Left ventricle myocardium inferior (tissue), 1 donor: ENCODE measurements at regions not wholly inside any gene's neighbourhood (a gene's known extent, or its start where the extent isn't known, plus 50 kb on each side); places are given as distances from the start of the nearest gene placed in this dataset.

ENCODE experiments used
- DNase-seq: peaks from one replicate; pipeline ENCODE4 v3.0.0-alpha.2; 2020
- H3K27ac ChIP-seq: fragments of 200-600 bp; replicated peaks from 2 replicates; pipeline ENCODE4 v1.8.0; 2021
- H3K27me3 ChIP-seq: fragments of 200-600 bp; 2 replicates; pipeline ENCODE4 v1.8.0; 2021; ENCODE audit warnings: low read depth
- H3K36me3 ChIP-seq: fragments of 200-600 bp; 2 replicates; pipeline ENCODE4 v1.8.0; 2021
- H3K4me1 ChIP-seq: fragments of 200-600 bp; 2 replicates; pipeline ENCODE4 v1.8.0; 2021
- H3K4me3 ChIP-seq: fragments of 200-600 bp; 2 replicates; pipeline ENCODE4 v1.8.0; 2021; ENCODE audit warnings: mild to moderate bottlenecking, moderate library complexity
- H3K9me3 ChIP-seq: fragments of 200-600 bp; replicated peaks from 2 replicates; pipeline ENCODE4 v1.8.0; 2021
- intact Hi-C: fragments of 100-400 bp; cut with micrococcal nuclease; formaldehyde crosslinking; loops from one replicate; pipeline ENCODE4 v1.11.0; 2022
- TF ChIP-seq, protein P1 (sequence below): fragments of 200-600 bp; IDR thresholded peaks from 2 replicates; pipeline ENCODE4 v1.8.0; 2021; ENCODE audit warnings: antibody characterized with exemption, mild to moderate bottlenecking, borderline replicate concordance
- donor health status: DM: no; HTN: yes; CAD: no; lungs with severe emphysema.

- no peaks in the 10 kb centered on the region for H3K4me1 ChIP-seq
- DNase-seq = no peak
- no peaks in the 10 kb centered on the region for H3K27me3 ChIP-seq
- no peak overlapping the region for H3K27ac ChIP-seq
- peaks cover 51% of the 10 kb centered on the region for H3K9me3 ChIP-seq
- no peak overlapping the region for H3K4me3 ChIP-seq
- intact Hi-C loops = no loop called here
- TF ChIP-seq, protein P1, sequence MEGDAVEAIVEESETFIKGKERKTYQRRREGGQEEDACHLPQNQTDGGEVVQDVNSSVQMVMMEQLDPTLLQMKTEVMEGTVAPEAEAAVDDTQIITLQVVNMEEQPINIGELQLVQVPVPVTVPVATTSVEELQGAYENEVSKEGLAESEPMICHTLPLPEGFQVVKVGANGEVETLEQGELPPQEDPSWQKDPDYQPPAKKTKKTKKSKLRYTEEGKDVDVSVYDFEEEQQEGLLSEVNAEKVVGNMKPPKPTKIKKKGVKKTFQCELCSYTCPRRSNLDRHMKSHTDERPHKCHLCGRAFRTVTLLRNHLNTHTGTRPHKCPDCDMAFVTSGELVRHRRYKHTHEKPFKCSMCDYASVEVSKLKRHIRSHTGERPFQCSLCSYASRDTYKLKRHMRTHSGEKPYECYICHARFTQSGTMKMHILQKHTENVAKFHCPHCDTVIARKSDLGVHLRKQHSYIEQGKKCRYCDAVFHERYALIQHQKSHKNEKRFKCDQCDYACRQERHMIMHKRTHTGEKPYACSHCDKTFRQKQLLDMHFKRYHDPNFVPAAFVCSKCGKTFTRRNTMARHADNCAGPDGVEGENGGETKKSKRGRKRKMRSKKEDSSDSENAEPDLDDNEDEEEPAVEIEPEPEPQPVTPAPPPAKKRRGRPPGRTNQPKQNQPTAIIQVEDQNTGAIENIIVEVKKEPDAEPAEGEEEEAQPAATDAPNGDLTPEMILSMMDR = no peak
- H3K36me3 ChIP-seq = no peaks in the 10 kb centered on the region
These were observed 131.4 kb downstream of the CYLC2 start for GRCh38 chr9:103126494-103126893.

- H3K4me3 ChIP-seq = no peak overlapping the region
- DNase-seq = no peak
- H3K27me3 ChIP-seq = no peaks in the 10 kb centered on the region
- no peaks in the 10 kb centered on the region for H3K4me1 ChIP-seq
- no peaks in the 10 kb centered on the region for H3K9me3 ChIP-seq
- H3K27ac ChIP-seq = no peak overlapping the region
- TF ChIP-seq, protein P1 = no peak
- intact Hi-C loops = no loop called here
- H3K36me3 ChIP-seq = no peaks in the 10 kb centered on the region
These were observed 144.8 kb downstream of the CYLC2 start for GRCh38 chr9:103139891-103140290.

GRCh38 chr9:103152473-103152872, 157.3 kb downstream of the CYLC2 start:
- Histone ChIP-seq H3K36me3 (no peaks in the 10 kb centered on the region), H3K4me3 (no peak overlapping the region), H3K9me3 (peaks cover 50% of the 10 kb centered on the region), H3K4me1 (no peaks in the 10 kb centered on the region), H3K27ac (no peak overlapping the region), H3K27me3 (no peaks in the 10 kb centered on the region)
- intact Hi-C loops = no loop called here
- no peak for DNase-seq
- TF ChIP-seq, protein P1 = no peak

DNA sequence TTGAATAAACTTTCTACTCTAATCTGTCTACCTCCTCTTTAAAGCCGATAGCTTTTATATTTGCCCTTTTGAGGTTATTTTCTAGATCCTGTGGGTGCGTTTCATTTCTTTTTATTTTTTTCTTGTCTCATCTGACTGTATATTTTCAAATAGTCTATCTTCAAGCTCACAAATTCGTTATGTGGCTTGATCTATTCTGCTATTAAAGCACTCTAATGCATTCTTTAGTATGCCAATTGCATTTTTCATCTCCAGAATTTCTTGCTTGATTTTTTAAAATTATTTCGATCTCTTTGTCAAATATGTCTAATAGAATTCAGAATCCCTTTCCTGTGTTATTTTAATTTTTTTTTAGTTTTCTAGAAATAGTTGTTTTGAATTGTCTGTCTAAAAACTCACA, 172.4 kb downstream of the CYLC2 start:
- TF ChIP-seq, protein P1 = no peak

GRCh38 chr9:103168254-103168653, 173.1 kb downstream of the CYLC2 start:
- TF ChIP-seq, protein P1 = no peak
- no peak overlapping the region for H3K27ac ChIP-seq
- no peaks in the 10 kb centered on the region for H3K4me1 ChIP-seq
- no peaks in the 10 kb centered on the region for H3K27me3 ChIP-seq
- DNase-seq = no peak
- no peak overlapping the region for H3K4me3 ChIP-seq
- H3K36me3 ChIP-seq = no peaks in the 10 kb centered on the region
- peaks cover 47% of the 10 kb centered on the region for H3K9me3 ChIP-seq
- intact Hi-C loops = no loop called here

More for the DNA sequence above, 172.4 kb downstream of the CYLC2 start:
- H3K27ac ChIP-seq = no peak overlapping the region
- H3K4me1 ChIP-seq = no peaks in the 10 kb centered on the region
- DNase-seq = no peak
- H3K9me3 ChIP-seq = peaks cover 50% of the 10 kb centered on the region
- H3K4me3 ChIP-seq = no peak overlapping the region
- H3K36me3 ChIP-seq = no peaks in the 10 kb centered on the region
- intact Hi-C loops = no loop called here
- H3K27me3 ChIP-seq = no peaks in the 10 kb centered on the region

DNA sequence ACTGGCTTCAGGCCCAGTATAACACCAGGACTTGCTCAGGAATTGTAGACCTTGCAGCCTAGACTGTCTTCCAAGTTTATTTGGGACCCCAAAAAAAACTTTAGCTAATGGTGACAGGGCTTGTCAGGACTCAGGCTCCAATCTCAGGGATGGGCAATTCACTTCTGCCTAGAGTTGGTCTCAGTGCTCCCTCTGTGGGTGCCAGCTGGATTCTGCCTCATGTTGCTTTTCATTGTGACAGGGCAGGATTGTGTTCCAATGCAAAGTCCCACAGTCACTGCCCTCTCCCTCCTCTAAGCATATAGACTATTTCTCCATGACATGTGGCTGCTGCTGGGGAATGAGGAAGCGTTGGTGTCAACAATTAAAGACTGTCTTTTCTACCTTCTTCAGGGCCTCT, 174.7 kb downstream of the CYLC2 start:
- Histone ChIP-seq H3K4me3 (no peak overlapping the region), H3K4me1 (no peaks in the 10 kb centered on the region), H3K27me3 (no peaks in the 10 kb centered on the region), H3K9me3 (peaks cover 47% of the 10 kb centered on the region), H3K27ac (no peak overlapping the region), H3K36me3 (no peaks in the 10 kb centered on the region)
- TF ChIP-seq, protein P1 = no peak
- intact Hi-C loops = no loop called here
- no peak for DNase-seq
